ENCODE measurements at regions not wholly inside any gene's neighbourhood (a gene's known extent, or its start where the extent isn't known, plus 50 kb on each side); places are given as distances from the start of the nearest gene placed in this dataset.

DNA sequence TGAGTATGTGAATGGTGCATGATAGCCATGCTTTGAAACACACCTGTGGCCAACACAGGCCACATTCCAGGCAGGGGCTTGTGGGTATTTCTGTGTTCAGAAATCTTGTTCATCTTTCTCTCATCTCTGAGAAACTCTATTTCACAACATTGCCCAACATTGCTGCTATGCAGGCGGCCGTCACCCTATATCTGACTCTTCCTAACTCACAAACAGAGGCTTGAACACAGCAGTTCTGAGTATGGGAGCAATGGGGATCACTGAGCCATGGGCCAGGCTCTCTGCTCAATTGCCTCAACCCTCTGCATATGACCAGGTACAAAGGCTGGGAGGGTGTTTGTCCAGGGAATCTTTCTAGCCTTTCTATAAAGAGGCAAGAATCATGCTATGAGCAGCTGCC lies 259.9 kb downstream of the BUD13 start:
- TF ChIP-seq, protein P1, sequence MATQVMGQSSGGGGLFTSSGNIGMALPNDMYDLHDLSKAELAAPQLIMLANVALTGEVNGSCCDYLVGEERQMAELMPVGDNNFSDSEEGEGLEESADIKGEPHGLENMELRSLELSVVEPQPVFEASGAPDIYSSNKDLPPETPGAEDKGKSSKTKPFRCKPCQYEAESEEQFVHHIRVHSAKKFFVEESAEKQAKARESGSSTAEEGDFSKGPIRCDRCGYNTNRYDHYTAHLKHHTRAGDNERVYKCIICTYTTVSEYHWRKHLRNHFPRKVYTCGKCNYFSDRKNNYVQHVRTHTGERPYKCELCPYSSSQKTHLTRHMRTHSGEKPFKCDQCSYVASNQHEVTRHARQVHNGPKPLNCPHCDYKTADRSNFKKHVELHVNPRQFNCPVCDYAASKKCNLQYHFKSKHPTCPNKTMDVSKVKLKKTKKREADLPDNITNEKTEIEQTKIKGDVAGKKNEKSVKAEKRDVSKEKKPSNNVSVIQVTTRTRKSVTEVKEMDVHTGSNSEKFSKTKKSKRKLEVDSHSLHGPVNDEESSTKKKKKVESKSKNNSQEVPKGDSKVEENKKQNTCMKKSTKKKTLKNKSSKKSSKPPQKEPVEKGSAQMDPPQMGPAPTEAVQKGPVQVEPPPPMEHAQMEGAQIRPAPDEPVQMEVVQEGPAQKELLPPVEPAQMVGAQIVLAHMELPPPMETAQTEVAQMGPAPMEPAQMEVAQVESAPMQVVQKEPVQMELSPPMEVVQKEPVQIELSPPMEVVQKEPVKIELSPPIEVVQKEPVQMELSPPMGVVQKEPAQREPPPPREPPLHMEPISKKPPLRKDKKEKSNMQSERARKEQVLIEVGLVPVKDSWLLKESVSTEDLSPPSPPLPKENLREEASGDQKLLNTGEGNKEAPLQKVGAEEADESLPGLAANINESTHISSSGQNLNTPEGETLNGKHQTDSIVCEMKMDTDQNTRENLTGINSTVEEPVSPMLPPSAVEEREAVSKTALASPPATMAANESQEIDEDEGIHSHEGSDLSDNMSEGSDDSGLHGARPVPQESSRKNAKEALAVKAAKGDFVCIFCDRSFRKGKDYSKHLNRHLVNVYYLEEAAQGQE (IDR thresholded peaks at IDR 0.05; ENCODE audit: insufficient read depth in 1 of 2, low read depth in 2 of 2, low read length in 1 of 2): no peak
- TF ChIP-seq, protein P2, sequence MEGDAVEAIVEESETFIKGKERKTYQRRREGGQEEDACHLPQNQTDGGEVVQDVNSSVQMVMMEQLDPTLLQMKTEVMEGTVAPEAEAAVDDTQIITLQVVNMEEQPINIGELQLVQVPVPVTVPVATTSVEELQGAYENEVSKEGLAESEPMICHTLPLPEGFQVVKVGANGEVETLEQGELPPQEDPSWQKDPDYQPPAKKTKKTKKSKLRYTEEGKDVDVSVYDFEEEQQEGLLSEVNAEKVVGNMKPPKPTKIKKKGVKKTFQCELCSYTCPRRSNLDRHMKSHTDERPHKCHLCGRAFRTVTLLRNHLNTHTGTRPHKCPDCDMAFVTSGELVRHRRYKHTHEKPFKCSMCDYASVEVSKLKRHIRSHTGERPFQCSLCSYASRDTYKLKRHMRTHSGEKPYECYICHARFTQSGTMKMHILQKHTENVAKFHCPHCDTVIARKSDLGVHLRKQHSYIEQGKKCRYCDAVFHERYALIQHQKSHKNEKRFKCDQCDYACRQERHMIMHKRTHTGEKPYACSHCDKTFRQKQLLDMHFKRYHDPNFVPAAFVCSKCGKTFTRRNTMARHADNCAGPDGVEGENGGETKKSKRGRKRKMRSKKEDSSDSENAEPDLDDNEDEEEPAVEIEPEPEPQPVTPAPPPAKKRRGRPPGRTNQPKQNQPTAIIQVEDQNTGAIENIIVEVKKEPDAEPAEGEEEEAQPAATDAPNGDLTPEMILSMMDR (IDR thresholded peaks at IDR 0.05): no peak
- TF ChIP-seq POLR2AphosphoS5 (IDR thresholded peaks at IDR 0.05; ENCODE audit: low read depth, low read length) (no peak), SIN3A (IDR thresholded peaks at IDR 0.05; ENCODE audit: borderline replicate concordance, insufficient read depth, low read depth, low read length) (no peak), TCF7L2 (IDR thresholded peaks at IDR 0.05; ENCODE audit: low read depth, low read length) (no peak)
